Glutamatergic neuron (in vitro differentiated cells): ENCODE measurements at regions not wholly inside any gene's neighbourhood (a gene's known extent, or its start where the extent isn't known, plus 50 kb on each side); places are given as distances from the start of the nearest gene placed in this dataset.

Experiments used
- DNase-seq: peaks from one replicate; pipeline ENCODE4 v3.0.0; 2022
- H3K27ac Mint-ChIP-seq: one replicate; pipeline ENCODE4 v1.8.0; 2020; ENCODE audit warnings: mild to moderate bottlenecking, mixed read lengths, inconsistent platforms; ENCODE audit not compliant: unreplicated experiment
- H3K27me3 Mint-ChIP-seq: one replicate; pipeline ENCODE4 v1.8.0; 2020; ENCODE audit warnings: mild to moderate bottlenecking, moderate library complexity, mixed read lengths, inconsistent platforms; ENCODE audit not compliant: unreplicated experiment
- H3K36me3 Mint-ChIP-seq: one replicate; pipeline ENCODE4 v1.8.0; 2020; ENCODE audit warnings: mild to moderate bottlenecking, mixed read lengths, inconsistent platforms; ENCODE audit not compliant: unreplicated experiment
- H3K4me1 Mint-ChIP-seq: one replicate; pipeline ENCODE4 v1.8.0; 2020; ENCODE audit warnings: mild to moderate bottlenecking, low read depth, mixed read lengths, inconsistent platforms; ENCODE audit not compliant: unreplicated experiment
- H3K4me3 Mint-ChIP-seq: one replicate; pipeline ENCODE4 v1.8.0; 2020; ENCODE audit warnings: mild to moderate bottlenecking, mixed read lengths, inconsistent platforms; ENCODE audit not compliant: unreplicated experiment
- H3K9me3 Mint-ChIP-seq: one replicate; pipeline ENCODE4 v1.8.0; 2020; ENCODE audit warnings: mild to moderate bottlenecking, moderate library complexity, mixed read lengths, inconsistent platforms; ENCODE audit not compliant: unreplicated experiment
- TF ChIP-seq, protein P1 (sequence below): fragments of 200-600 bp; sonication (generic); IDR thresholded peaks from one replicate; pipeline ENCODE4 v1.5.0; 2021; ENCODE audit not compliant: partially characterized antibody, unreplicated experiment

DNA sequence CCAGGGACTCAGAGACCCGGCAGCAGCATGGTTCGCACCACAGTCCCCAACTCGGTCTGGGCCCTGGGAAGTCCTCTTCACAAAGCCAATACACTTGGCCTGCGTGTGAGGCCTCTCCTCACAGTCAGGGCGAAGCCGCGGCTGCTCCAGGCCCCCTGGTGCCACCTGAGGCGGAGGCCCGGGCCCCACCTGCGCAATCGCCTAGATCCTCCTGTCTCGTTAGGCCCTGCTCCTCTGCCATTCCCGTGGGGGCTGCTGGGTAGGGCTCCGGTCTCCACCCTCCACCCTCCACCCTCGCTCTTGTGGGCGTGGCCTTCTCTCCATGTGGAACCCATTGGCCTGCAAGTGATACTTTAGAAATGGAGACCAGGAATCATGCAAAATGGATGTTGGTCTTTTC, 553.3 kb downstream of the INHBA start:
- no peaks in the 10 kb centered on the region for H3K9me3 Mint-ChIP-seq
- no peak overlapping the region for H3K4me3 Mint-ChIP-seq
- DNase-seq = no peak
- no peaks in the 10 kb centered on the region for H3K4me1 Mint-ChIP-seq
- TF ChIP-seq, protein P1, sequence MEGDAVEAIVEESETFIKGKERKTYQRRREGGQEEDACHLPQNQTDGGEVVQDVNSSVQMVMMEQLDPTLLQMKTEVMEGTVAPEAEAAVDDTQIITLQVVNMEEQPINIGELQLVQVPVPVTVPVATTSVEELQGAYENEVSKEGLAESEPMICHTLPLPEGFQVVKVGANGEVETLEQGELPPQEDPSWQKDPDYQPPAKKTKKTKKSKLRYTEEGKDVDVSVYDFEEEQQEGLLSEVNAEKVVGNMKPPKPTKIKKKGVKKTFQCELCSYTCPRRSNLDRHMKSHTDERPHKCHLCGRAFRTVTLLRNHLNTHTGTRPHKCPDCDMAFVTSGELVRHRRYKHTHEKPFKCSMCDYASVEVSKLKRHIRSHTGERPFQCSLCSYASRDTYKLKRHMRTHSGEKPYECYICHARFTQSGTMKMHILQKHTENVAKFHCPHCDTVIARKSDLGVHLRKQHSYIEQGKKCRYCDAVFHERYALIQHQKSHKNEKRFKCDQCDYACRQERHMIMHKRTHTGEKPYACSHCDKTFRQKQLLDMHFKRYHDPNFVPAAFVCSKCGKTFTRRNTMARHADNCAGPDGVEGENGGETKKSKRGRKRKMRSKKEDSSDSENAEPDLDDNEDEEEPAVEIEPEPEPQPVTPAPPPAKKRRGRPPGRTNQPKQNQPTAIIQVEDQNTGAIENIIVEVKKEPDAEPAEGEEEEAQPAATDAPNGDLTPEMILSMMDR = no peak
- H3K27me3 Mint-ChIP-seq = no peaks in the 10 kb centered on the region
- no peak overlapping the region for H3K27ac Mint-ChIP-seq
- no peaks in the 10 kb centered on the region for H3K36me3 Mint-ChIP-seq

DNA sequence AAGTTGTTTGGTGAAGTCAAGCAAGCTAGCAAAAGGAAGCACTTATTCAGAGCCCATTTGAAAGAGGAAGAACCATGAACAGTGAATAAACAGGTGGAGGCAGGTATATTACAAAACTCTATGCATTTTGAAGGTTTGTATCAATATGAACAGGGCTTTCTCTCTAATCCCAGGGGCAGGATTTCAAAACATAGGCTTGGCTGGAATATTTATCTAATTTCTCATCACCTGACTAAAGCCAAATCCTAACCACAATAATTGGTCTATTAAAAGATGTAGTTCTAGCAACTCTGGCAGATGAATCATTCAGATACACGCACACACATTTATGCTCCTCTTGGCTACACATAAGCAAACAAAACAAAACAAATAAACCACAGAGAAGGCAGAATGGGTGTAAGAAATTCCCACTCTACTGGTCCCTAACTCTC, 554.4 kb downstream of the INHBA start:
- Mint-ChIP-seq H3K4me1 (peaks cover 2% of the 10 kb centered on the region), H3K4me3 (no peak overlapping the region), H3K9me3 (no peaks in the 10 kb centered on the region), H3K27me3 (no peaks in the 10 kb centered on the region), H3K27ac (no peak overlapping the region), H3K36me3 (no peaks in the 10 kb centered on the region)
- DNase-seq = no peak
- TF ChIP-seq, protein P1 = no peak

DNA sequence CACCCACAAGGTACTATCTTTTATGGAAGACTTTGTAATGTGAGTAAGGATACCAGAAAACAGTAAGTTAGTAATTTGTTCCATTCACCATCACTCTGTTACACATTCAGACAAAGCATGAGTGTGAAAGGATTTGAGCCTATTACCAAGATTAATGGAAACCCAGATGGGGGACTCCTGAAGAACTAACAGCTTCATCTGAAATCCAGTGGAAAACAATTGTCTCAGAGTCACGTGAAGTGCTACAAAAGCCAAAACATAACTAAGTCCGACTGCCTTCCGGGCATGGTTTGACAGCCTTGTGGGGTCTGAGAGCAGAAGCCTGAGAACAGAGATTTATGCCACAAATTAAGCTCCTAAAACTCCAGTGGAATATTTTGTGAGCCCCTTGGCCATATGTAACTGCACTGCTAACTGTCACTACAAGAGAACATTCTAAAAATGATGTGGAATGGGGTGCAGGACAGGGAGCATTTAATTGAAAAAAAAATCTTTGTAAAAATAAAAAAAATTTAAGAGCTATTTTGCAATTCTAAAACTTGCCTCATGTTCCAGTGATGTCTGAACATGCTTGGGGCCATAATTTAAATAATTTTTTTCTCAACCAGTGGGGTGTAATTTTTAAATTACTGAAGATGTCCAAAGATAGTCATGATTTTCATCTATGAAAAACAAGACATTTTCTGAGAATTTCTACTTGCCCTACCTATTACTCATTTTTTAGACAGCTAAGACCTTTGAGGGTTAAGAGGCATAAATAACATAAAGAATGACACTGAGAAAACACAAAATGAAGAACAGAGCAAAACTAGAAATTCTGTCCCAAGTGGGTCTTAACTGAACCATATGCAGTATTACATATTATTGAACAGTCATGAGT, 555.0 kb downstream of the INHBA start:
- no peak for DNase-seq
- TF ChIP-seq, protein P1 = no peak
- H3K4me1 Mint-ChIP-seq = peaks cover 2% of the 10 kb centered on the region
- no peak overlapping the region for H3K4me3 Mint-ChIP-seq
- no peaks in the 10 kb centered on the region for H3K36me3 Mint-ChIP-seq
- no peaks in the 10 kb centered on the region for H3K27me3 Mint-ChIP-seq
- no peak overlapping the region for H3K27ac Mint-ChIP-seq
- no peaks in the 10 kb centered on the region for H3K9me3 Mint-ChIP-seq

DNA sequence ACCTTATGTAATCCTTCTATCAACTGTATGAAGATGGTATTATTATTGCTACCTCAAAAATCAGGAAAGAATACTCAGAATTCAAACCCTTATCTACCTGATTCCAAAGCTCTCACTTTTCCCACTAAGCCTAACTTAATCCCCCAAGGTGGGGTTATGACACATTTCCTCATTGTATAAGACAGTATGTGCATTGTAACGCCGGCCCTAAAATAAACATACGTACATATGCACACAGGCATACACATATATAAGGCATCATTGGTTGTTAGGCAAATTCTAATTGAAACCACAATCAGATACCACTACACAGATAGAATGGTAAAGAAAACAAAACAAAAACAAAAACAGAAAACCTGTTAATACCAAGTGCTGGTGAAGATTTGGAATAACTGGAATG, 556.5 kb downstream of the INHBA start:
- Mint-ChIP-seq H3K4me3 (no peak overlapping the region), H3K27ac (no peak overlapping the region), H3K9me3 (no peaks in the 10 kb centered on the region), H3K27me3 (no peaks in the 10 kb centered on the region), H3K4me1 (peaks cover 2% of the 10 kb centered on the region), H3K36me3 (no peaks in the 10 kb centered on the region)
- DNase-seq = no peak
- TF ChIP-seq, protein P1 = no peak

DNA sequence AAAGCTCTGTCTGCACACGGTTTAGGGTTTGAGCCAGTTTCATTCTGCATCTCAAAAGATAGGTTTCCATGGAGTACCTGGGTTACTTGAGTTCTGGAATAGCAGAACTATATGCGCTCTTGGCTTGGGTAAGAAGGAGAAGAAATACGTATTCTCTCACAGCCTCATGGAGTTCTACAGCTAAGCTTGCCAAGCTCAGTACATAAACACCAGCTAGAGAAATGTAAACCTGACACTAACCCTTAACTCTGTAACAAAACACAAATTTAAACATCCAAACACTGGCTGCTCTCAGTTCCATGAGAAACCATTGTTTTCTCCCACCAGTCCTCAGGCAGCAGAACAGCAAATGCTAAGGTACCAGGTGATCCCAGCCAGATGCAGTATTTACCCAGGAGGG, 557.2 kb downstream of the INHBA start:
- no peak for DNase-seq
- TF ChIP-seq, protein P1 = no peak
- Mint-ChIP-seq H3K27ac (no peak overlapping the region), H3K27me3 (no peaks in the 10 kb centered on the region), H3K4me3 (no peak overlapping the region), H3K4me1 (peaks cover 2% of the 10 kb centered on the region), H3K9me3 (no peaks in the 10 kb centered on the region), H3K36me3 (no peaks in the 10 kb centered on the region)
